ENCODE measurements at regions not wholly inside any gene's neighbourhood (a gene's known extent, or its start where the extent isn't known, plus 50 kb on each side); places are given as distances from the start of the nearest gene placed in this dataset.

- no peak for TF ChIP-seq CTCF (IDR thresholded peaks at IDR 0.05 in 4 of 5, conservative IDR thresholded peaks at IDR 0.05 in 1 of 5)
- no peak for TF ChIP-seq POLR2A (IDR thresholded peaks at IDR 0.05)
- intact Hi-C loops (cut with DNase I; ENCODE audit: low total_unique reads): no loop called here
- Histone ChIP-seq H3K36me3 (no peaks in the 10 kb centered on the region), H3K4me3 (no peak overlapping the region), H3K4me1 (no peaks in the 10 kb centered on the region), H3K27me3 (no peaks in the 10 kb centered on the region), H3K27ac (no peak overlapping the region), H3K9me3 (no peaks in the 10 kb centered on the region)
- ATAC-seq (no peak), DNase-seq (no peak)
- in situ Hi-C loops (cut with MboI; ENCODE audit: low sequenced_read_pairs in 4 of 4): no loop called here
Observed at GRCh38 chr7:124489925-124490324, 275.7 kb downstream of the GPR37 start.

- ATAC-seq: no peak
- Histone ChIP-seq H3K27me3 (no peaks in the 10 kb centered on the region), H3K4me1 (no peaks in the 10 kb centered on the region), H3K4me3 (no peak overlapping the region), H3K27ac (no peak overlapping the region), H3K9me3 (no peaks in the 10 kb centered on the region), H3K36me3 (no peaks in the 10 kb centered on the region)
- in situ Hi-C loops (cut with MboI; ENCODE audit: low sequenced_read_pairs in 4 of 4): no loop called here
- intact Hi-C loops (cut with DNase I; ENCODE audit: low total_unique reads): no loop called here
- TF ChIP-seq CTCF (IDR thresholded peaks at IDR 0.05 in 4 of 5, conservative IDR thresholded peaks at IDR 0.05 in 1 of 5) (no peak), POLR2A (IDR thresholded peaks at IDR 0.05) (no peak)
- DNase-seq: no peak
Observed at GRCh38 chr7:124489082-124489819, 276.3 kb downstream of the GPR37 start.

GRCh38 chr7:124482229-124482628 lies 283.4 kb downstream of the GPR37 start:
- no peak overlapping the region for H3K4me3 ChIP-seq
- in situ Hi-C loops (cut with MboI; ENCODE audit: low sequenced_read_pairs in 4 of 4) (no loop called here), intact Hi-C loops (cut with DNase I; ENCODE audit: low total_unique reads) (no loop called here)
- no peak overlapping the region for H3K27ac ChIP-seq
- no peaks in the 10 kb centered on the region for H3K27me3 ChIP-seq
- H3K36me3 ChIP-seq: no peaks in the 10 kb centered on the region
- DNase-seq: no peak
- H3K9me3 ChIP-seq: no peaks in the 10 kb centered on the region
- no peak for ATAC-seq
- TF ChIP-seq POLR2A (IDR thresholded peaks at IDR 0.05): no peak
- TF ChIP-seq CTCF (IDR thresholded peaks at IDR 0.05 in 4 of 5, conservative IDR thresholded peaks at IDR 0.05 in 1 of 5): no peak
- no peaks in the 10 kb centered on the region for H3K4me1 ChIP-seq

GRCh38 chr7:124480821-124481290 lies 284.7 kb downstream of the GPR37 start:
- DNase-seq (no peak), ATAC-seq (no peak)
- Histone ChIP-seq H3K9me3 (no peaks in the 10 kb centered on the region), H3K27me3 (no peaks in the 10 kb centered on the region), H3K36me3 (no peaks in the 10 kb centered on the region), H3K4me3 (no peak overlapping the region), H3K4me1 (no peaks in the 10 kb centered on the region), H3K27ac (no peak overlapping the region)
- no peak for TF ChIP-seq POLR2A (IDR thresholded peaks at IDR 0.05)
- in situ Hi-C loops (cut with MboI; ENCODE audit: low sequenced_read_pairs in 4 of 4) (no loop called here), intact Hi-C loops (cut with DNase I; ENCODE audit: low total_unique reads) (no loop called here)

GRCh38 chr7:124480036-124480820 lies 285.4 kb downstream of the GPR37 start:
- intact Hi-C loops (cut with DNase I; ENCODE audit: low total_unique reads): no loop called here
- no peaks in the 10 kb centered on the region for H3K27me3 ChIP-seq
- no peak for DNase-seq

More at GRCh38 chr7:124480036-124480820, 285.4 kb downstream of the GPR37 start:
- no peak for ATAC-seq
- in situ Hi-C loops (cut with MboI; ENCODE audit: low sequenced_read_pairs in 4 of 4): no loop called here
- no peaks in the 10 kb centered on the region for H3K9me3 ChIP-seq
- H3K36me3 ChIP-seq: no peaks in the 10 kb centered on the region
- TF ChIP-seq CTCF (IDR thresholded peaks at IDR 0.05 in 4 of 5, conservative IDR thresholded peaks at IDR 0.05 in 1 of 5): no peak
- no peak for TF ChIP-seq POLR2A (IDR thresholded peaks at IDR 0.05)
- H3K4me3 ChIP-seq: no peak overlapping the region
- H3K4me1 ChIP-seq: no peaks in the 10 kb centered on the region
- H3K27ac ChIP-seq: no peak overlapping the region
